Globus pallidus (tissue), 1 donor: ENCODE measurements at regions not wholly inside any gene's neighbourhood (a gene's known extent, or its start where the extent isn't known, plus 50 kb on each side); places are given as distances from the start of the nearest gene placed in this dataset.

Source experiments
- DNase-seq: peaks from one replicate; pipeline ENCODE4 v3.0.0-alpha.2; 2015; ENCODE audit warnings: low spot score

DNA sequence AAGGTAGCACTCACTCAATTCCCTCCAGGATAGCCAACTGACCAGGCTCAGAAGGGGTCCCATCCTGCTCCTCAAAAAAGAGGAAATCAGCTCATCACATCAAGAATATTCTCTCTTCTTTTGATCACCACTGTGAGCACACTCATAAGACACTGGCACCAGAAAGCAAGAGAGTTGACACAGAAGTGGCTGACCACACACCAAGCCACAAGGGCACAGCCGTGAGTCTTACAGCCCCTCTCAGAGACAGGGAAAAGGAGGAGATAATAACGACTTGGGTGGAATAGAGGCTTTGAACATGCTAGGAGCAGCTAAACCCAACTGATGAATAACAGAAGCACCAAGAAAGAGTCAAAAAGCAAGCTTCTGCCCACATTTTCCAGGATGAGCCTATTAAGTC, 249.1 kb upstream of the PREP start:
- DNase-seq, result no peak

DNA sequence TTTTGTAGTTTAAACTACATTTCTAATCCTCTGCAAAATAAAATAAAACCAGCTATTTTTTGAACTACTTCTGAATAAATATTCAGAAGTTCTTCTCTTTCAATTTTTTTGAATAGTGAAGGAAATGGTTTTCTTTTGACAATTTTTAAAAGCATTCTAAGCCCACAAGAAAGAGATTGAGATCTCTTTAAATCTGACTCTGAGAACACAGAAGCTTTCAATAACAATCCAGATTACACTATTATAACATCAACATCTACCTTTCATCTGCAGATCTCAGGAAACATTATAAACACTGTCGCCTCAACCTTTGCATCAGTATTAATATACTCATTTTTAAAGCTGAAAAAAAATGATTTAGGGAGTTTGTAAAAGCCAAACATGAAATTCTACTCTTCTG, 247.5 kb upstream of the PREP start:
- DNase-seq, result no peak

DNA sequence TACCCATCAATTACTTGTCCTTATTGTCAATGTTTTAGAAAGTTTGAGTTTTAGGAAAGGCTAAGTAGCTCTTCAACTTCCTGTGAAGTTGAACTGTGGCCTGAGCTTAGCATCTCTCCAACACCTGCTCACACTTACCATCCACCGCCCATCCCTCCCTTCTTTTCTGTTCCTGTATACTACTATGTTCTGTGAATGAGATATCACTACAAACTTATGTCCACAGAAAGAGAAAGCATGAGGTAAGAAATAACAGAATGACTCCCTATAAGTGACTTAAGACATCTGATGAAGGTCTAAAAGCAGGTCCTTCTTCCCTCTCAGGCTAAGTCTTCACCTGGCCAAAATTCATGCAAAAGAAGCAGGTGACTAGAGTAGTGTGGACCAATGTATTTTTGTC, 246.3 kb upstream of the PREP start:
- no peak for DNase-seq

DNA sequence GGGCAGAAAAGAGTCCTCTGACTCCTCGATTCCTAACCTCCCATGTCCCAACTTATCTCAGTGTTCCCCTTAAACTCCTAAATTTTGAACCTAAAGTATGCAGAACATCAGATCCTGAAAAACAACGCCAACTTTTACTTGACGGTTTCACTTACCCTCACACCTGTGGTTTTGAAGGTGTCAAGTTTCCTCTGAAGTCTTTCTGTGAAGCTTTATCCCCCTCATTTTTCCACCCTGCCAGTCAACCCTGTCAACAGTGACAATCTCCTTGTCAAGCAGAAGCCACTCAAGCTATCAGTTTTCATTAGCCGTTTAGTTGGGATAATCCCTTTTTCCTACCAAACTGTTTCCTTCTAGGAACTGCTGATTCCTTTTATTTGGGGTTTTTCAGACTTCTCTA, 245.4 kb upstream of the PREP start:
- DNase-seq, result no peak

DNA sequence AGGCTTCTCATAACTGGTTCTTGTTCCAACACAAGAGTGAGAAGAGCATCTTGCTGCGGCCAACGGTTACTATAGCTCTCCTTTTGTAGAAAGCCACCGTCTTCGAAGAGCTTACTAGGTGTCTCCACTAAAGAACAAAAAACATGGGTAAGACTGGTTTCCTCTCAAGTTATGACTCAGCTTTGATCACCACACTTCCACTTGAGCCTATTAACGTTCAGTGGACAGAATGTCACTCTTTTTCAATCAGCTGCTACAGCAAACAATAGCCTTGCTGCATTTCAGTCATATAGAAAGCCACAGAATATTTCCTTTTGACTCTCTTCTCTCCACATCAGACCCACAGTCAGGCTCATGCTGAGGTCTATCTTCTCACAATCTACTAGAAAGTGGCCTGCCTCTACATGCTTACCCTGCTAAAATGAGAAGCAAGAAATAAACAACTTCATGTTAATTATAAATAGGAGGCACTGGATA, 243.5 kb upstream of the PREP start:
- no peak for DNase-seq

DNA sequence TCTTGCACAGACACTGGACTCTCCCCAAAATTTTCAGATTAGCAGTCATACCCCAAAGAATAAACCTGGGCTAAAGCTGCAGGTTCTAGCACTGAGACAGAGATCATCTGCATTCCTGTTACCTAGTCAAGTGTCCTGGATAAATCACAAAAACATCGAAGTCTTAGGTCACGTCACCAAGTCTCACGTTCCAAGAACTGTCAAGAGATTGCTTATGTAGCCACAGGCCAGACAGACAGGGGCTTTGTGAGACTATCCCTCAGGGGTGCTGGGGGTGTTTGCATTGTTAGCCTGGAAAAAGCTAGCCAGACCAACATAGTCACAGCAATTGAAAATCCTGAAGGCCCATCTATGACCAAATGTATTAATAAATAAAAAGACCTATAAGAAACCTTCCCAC, 243.1 kb upstream of the PREP start:
- DNase-seq, result no peak

DNA sequence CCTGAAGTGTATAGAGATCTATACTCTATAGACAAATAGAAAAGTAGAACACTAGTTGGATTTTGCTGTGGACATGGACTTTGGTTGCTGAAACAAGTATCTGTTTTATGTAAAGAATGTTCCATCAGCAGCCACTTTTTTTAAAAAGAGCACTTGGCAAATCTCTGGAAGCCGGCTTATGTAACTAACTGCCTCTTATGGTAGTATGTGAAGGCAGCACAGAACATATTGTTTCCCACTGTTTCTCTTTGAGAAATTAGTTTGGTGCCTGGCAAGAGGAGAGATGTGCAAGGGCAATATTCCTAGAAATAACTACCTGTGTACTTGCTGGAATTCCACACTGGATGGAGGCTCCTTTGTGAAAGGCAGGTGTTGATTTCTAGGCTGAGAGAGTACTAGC, 242.3 kb upstream of the PREP start:
- DNase-seq, result no peak

DNA sequence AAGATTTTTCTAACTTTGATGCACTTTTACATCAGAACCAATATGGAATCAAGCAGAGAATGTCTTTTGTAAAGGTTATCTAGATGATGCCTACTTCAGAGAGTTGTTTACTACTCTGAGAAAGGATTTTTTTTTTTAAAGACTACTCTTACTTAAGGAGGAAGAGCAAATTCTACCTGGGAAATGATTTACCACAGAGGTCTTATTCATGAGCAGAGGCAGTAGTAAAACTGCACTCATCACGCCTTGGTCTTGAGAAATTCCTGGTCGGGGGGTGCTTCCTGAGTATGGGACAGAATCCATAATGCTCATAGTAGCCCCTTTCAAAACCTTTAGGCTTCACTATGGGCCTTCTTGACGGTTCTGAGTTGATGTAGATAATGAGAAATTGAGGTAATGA, 241.8 kb upstream of the PREP start:
- DNase-seq, result no peak

DNA sequence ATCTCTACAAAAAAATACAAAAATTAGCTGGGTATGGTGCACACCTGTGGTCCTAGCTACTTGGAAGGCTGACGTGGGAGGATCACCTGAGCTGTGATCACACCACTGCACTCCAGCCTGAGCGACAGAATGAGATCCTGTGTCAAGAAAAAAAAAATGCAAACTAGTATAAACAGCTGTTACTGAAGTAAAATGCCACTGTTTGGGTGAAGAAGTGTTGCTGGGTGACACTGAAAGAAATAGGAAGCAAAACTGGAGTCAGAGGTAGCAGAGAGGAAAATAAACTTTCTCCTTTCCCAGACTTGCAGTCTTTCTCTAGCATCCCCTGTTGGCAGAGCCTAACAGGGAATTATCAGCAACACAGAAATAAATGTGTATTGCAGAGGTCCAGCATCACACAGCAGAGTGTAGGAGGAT, 241.2 kb upstream of the PREP start:
- DNase-seq, result no peak

DNA sequence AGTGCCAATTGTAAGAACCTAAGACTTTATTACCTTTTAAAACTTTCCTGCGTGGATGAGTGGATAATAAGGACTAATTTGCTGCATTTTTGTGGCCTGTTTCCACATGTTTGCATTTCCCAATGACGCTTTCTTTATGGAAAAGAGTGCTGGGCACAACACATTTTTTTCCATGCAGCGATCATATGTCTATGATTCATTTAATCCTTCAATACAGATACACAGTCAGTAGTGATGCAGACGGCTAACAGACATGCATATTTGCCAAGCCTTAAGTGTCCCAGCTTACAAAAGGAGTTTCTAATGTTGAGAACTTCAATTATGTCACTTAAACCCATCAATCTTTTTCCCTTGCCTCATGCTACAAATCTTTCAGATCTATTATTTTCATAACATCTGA, 239.8 kb upstream of the PREP start:
- DNase-seq, result no peak

DNA sequence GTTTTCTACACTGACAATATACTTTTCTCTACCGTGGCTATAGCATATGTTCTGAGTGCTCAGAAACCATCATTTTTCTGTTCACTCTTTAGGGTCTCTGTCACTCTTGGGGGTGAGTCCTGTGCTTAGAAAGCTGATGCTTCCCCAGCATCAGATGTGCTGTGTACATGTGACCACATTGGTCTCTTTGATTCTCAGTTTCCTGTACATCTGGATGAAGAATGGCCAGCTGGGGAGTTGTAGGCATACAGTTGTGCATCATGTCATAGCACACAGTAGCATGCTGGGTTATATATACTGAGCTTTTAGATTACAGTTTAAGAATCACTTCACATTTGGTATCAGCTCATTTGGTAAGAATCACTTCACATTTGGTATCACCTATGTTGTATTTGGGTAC, 238.6 kb upstream of the PREP start:
- DNase-seq, result no peak

DNA sequence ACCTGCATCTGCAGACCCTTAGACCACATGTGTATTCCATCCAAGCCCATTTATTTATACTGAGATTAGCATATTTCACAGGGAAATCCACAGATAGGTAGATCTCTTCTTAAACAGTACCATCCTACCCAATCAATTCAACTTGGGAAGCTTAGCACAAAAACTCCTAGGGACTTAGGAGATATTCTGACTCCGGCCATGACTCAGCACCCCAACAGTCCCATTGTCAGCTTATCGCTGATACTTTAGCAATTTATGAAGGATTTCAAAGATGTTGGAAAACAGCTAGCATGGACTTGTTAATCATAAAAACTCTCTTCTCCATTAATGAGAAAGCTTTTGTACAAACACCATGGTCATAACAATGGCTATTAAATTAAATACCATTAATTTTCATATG, 236.2 kb upstream of the PREP start:
- no peak for DNase-seq

DNA sequence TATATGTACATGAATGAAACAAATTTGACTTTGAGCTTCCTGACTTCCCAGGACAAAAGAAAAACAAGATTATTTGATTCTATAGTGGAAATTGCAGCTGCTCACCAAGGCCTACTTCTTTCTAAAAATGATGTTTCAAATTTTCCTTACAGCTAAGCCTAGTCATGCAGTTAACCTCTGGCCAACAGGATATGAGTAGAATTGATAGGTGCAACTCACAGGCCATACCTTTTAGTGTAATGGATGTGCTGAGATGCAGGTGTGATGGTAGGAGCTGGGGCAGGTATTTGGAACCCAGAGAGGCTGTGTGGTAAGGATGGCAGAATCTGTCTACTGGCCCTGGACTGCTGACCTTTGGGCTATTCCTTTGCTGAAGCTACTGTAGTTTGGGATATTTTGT, 230.9 kb upstream of the PREP start:
- no peak for DNase-seq

DNA sequence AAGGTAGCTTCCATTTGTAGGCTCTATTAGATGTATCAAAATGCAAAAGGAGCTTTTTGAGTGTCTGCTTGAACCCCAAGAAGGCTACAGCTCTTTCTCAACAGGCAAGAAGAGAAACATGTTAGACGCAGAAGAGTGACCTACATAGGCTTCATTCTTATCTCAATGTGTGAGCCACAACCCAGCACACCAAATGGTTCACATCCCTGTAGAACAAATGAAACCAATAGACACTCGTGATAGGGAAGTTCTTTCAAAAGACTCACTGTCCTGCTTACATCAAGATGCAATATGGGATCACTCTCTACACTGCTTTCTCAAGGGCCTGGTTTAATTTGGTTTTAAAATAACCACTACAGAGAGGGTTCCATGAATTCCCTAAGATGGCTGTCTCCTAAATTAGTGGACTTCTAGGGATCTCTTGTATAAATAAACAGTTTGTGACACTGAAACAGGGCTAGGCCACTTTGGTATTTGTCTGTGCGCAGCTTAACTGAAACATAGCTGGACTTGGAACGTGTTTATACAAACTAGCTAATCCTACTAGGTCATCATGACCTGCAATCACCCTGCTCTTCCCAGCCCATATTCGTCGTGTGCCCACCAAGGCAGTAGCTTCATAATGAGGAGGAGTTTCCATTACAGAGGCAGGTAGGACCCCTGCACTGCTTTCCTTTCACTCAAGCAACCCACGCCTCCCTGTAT, 225.4 kb upstream of the PREP start:
- no peak for DNase-seq

DNA sequence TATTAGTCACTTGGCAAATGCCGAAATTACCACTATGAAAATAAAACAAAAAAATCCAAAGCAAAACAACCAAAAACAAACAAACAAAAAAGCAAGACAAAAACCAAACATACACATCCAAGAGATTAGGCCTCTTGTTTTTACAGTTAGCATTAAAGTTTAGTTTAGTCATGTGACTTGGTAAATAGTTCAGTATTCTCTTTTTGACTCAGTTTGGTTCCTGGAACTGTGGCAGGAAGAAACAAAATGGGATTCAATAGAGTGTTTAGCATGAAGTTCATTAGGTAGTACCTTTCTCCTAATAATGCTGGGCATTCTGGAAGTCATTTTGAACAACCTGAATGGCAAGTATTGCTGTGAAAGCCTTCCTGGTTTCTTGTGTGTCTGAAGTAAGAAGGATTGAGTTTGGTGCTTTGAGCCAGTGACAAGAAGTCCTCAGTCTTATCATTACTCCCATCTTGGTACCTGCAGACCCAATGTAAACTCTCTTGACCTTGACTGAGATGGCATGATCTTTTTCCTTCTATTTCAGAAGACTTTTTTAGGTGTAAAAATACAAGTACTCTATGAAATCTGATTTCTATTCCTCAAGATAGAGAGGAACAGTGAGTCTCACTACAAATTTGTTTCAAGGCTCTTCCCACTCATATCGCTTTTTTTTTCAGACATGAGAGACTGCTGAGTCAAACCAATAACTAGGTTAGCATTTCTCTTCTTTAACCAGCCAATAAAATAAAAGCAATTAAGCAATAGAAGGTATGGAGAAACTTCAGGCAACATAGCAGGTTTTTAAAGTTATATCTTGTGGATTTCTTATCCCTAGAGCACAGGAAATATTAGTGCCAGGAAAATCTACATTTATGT, 223.6 kb upstream of the PREP start:
- no peak for DNase-seq

DNA sequence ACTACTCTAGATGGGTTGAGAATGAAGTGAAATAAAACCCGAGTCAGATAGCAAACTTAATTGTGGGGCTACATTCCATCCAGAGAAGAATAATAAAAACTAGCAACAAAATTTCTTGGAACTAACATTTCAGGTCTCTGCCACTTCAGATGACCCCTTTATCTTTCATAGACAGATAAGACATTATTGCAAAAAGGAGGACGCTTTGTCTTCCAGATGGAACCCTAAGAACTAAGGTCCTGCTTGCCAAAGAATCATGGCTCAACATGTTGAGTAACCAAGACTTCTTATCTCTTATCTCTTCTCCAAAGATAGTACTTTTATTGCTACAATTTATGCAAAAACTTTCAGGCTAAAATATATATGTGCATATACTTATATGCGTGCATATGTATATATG, 221.1 kb upstream of the PREP start:
- DNase-seq, result no peak

DNA sequence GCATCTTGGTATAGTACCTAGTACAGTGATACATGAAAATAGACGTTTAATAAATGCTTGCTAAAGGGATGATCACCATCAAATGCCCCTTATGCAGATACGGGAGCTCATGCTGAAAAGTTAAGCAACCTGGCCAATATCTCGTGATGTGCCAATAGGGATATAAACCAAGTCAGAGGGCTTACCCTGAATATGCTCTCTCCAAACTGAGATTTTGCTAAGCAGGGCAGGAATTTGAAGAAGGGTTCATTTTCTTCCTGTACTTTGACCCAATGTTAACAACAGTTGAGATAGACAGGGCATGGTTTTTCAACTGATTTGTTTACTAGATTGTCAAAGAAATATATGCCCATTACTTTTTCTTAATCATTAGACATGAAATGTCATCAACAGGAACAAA, 219.3 kb upstream of the PREP start:
- no peak for DNase-seq

DNA sequence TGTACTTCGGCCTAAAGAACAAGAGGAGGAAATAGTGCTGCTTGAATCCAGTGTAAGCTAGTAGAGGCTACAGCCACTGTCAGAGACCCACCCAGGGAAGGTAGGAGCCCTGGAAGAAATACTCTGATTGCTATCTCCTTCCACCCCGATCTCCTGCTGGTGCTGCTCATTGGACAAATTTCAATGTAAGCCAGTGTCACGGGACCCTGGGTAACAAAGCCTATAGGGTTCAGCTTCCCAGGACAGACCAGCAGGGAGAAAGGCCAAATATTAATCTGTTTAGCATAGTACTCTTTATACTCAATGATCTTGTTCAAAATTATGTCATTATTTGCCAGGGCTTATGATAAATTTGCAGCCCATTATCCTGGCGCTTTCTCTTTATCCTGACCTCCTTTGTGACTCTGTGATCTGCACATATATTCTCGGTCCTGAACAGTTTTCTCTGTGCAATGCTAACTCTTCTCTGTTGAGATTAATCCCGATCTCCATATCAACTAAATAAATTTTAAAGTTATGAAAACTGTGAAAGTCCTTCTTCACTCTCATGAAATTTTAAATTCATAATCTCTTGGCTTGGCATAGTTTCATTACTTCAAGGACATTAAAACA, 218.8 kb upstream of the PREP start:
- no peak for DNase-seq

DNA sequence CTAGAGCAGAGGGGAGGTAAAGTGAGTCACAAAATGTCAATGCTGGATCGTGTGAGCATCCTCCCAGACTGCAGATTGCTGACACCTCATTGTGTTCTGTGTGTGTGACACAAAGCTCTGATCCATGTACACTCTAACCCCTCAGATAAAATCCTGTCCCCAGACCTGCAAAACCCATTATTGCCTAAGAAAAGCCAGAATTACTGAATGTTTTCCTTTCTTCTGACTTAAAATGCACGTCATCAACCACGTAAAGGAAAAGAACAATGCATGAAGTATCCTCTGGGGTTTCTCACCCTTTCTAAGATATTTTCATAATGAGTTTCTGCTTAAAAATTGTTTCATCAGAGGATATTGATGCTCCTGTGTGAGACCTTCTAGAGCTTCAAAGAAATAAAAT, 218.0 kb upstream of the PREP start:
- no peak for DNase-seq

DNA sequence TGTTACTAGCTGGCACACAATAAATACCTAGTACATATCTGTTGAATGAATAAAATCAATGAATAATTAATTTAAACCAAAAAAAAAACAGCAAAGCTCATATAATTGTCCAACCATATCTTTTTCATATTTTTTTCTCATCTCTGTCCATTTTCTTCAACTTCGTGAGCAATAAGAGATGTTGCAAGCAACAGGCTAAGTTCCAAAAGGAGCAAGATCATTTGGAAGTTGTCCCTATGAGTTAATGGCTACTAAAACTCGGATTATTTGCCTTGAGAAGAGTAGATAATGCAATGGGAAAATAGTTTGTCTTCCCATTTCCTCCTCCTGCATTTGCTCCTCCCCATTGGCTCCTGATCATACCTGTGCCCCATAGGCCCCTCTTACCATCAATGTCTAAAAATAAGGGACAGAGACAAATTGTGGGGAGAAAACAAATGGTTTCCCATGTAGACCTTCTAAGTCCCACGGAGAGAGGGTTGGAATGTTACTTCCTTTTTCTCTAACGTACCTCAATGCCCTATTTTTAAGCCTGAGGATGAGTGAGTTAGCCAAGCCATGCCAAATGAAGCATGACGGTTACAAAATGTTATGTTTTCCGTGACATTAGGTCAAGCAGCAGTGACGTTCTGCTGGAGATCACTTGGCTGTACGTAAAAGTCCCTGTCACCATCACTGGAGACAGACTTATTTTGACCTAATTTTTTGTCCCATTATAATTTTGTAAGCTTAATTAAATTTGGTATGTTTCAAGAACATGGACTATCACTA, 217.3 kb upstream of the PREP start:
- DNase-seq, result no peak

DNA sequence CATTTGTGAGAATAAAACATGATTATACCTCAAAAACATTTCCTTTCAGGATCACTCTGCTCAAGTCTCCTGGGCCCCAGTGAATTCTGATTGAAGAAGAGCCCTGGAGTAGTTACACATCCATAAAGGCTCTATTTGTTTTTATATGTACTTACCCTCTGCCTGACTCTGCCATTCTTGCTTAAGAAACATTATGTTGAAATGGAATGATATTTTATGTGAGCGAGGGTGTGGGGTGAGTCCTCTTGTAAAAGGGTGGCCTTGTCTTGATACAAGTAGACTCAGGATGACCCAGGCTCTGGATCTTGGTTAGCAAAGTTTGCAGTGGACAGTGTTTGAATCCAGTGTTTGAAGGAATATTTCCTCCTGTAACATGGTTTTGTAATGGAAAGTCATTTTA, 215.4 kb upstream of the PREP start:
- no peak for DNase-seq

DNA sequence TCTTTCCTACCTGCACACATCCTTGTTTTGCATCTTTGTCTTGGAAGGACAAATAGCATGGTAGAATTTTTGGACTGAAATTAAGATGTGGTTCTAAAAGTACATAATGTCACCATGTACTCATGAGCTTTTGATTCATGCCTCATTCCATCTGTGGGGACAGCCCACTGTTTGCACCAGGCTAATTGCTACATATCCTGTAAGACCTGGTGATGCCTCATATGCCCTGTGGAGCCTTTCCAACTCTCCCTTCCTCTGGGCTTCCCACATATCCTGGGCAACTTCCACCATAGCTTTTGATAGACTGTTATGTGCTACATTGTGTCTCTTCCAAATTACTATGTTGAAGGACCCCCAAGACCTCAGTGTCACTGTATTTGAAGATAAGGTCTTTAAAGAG, 213.6 kb upstream of the PREP start:
- DNase-seq, result no peak
